SK-N-SH (cell line): ENCODE measurements at regions not wholly inside any gene's neighbourhood (a gene's known extent, or its start where the extent isn't known, plus 50 kb on each side); places are given as distances from the start of the nearest gene placed in this dataset.

ENCODE experiments used
- CTCF ChIA-PET: fragments of 300-600, 350-600 bp; formaldehyde crosslinking; extraction: SDS; loops from one replicate; lab custom pipeline; 2021; lab: Yijun Ruan, JAX
- POLR2A ChIA-PET: fragments of 350-600 bp; sonication (Branson Sonifier 250); formaldehyde crosslinking; extraction: SDS; loops from one replicate; lab custom pipeline; 2020; ENCODE audit warnings: antibody characterized with exemption, inconsistent platforms; lab: Yijun Ruan, JAX
- DNase-seq: peaks from one replicate; pipeline ENCODE4 v3.0.0; 2012
- H2AFZ ChIP-seq: fragments of 200-600 bp; sonication (generic); 2 replicates; pipeline ENCODE4 v1.8.1; 2016; ENCODE audit warnings: antibody characterized with exemption, mild to moderate bottlenecking, low read depth
- H3F3A ChIP-seq: fragments of 200-600 bp; sonication (generic); replicated peaks from 2 replicates; pipeline ENCODE3; 2016; ENCODE audit warnings: antibody characterized with exemption, mild to moderate bottlenecking; ENCODE audit not compliant: insufficient read depth
- H3K27ac ChIP-seq, 2 experiments: fragments of 200-500 bp in 1 of 2; fragments of 200-600 bp in 1 of 2; sonication (Bioruptor generic) in 1 of 2; sonication (generic), shearing (Covaris generic) in 1 of 2; 2 replicates each; pipeline versions ENCODE4 v1.5.1 to v1.6.1; 2014 to 2016; ENCODE audit warnings: low read depth in 2 of 2, inconsistent platforms in 1 of 2, low read length in 1 of 2, mild to moderate bottlenecking in 1 of 2, mixed read lengths in 1 of 2
- H3K27me3 ChIP-seq: fragments of 200-600 bp; sonication (generic), shearing (Covaris generic); 2 replicates; pipeline ENCODE4 v1.6.1; 2016; ENCODE audit warnings: mixed run types; ENCODE audit not compliant: insufficient read depth
- H3K36me3 ChIP-seq, 2 experiments: fragments of 200-500 bp in 1 of 2; fragments of 200-600 bp in 1 of 2; sonication (Bioruptor generic) in 1 of 2; sonication (generic) in 1 of 2; replicated peaks in 1 of 2; 2 replicates each; pipeline versions ENCODE3 to v1.5.1; 2014 to 2016; ENCODE audit warnings: low read length in 1 of 2, mild to moderate bottlenecking in 1 of 2; ENCODE audit not compliant: insufficient read depth in 2 of 2, control insufficient read depth in 1 of 2
- H3K4me1 ChIP-seq, 2 experiments: fragments of 200-500 bp in 1 of 2; fragments of 200-600 bp in 1 of 2; sonication (Bioruptor generic) in 1 of 2; sonication (generic), shearing (Covaris generic) in 1 of 2; 2 replicates each; pipeline versions ENCODE4 v1.5.1 to v1.6.1; 2014 to 2016; ENCODE audit warnings: low read depth in 1 of 2, low read length in 1 of 2, mixed run types in 1 of 2; ENCODE audit not compliant: insufficient read depth in 2 of 2, control insufficient read depth in 1 of 2
- H3K4me2 ChIP-seq: fragments of 200-600 bp; sonication (generic), shearing (Covaris generic); 2 replicates; pipeline ENCODE4 v1.6.1; 2017; ENCODE audit warnings: mixed run types
- H3K4me3 ChIP-seq, 2 experiments: fragments of 200-500 bp in 1 of 2; fragments of 200-600 bp in 1 of 2; sonication (Bioruptor generic) in 1 of 2; sonication (generic), shearing (Covaris generic) in 1 of 2; 2 replicates each; pipeline versions ENCODE4 v1.5.1 to v1.8.1; 2014 to 2016; ENCODE audit warnings: low read depth in 2 of 2, inconsistent platforms in 1 of 2, low read length in 1 of 2, mild to moderate bottlenecking in 1 of 2, mixed read lengths in 1 of 2, moderate library complexity in 1 of 2
- H3K79me2 ChIP-seq: fragments of 200-600 bp; sonication (generic); 2 replicates; pipeline ENCODE4 v1.8.1; 2017; ENCODE audit warnings: mild to moderate bottlenecking; ENCODE audit not compliant: insufficient read depth
- H3K9ac ChIP-seq: fragments of 200-600 bp; sonication (generic); 2 replicates; pipeline ENCODE4 v1.6.1; 2017; ENCODE audit warnings: mixed run types
- H3K9me2 ChIP-seq: fragments of 200-600 bp; sonication (generic); 2 replicates; pipeline ENCODE4 v1.6.1; 2017; ENCODE audit warnings: mixed run types
- H3K9me3 ChIP-seq: fragments of 200-600 bp; sonication (generic); 2 replicates; pipeline ENCODE4 v1.6.1; 2017; ENCODE audit warnings: mixed run types, mild to moderate bottlenecking, moderate library complexity
- H4K20me1 ChIP-seq: fragments of 200-600 bp; sonication (generic); 2 replicates; pipeline ENCODE4 v1.6.1; 2017; ENCODE audit warnings: mild to moderate bottlenecking, mixed run types; ENCODE audit not compliant: insufficient read depth
- CHD2 ChIP-seq: fragments of 150-350 bp; IDR thresholded peaks from 2 replicates; pipeline ENCODE4 v1.6.1; 2018; ENCODE audit warnings: low read length; ENCODE audit not compliant: partially characterized antibody
- CTCF ChIP-seq: fragments of 200-600 bp; sonication (generic); IDR thresholded peaks from 2 replicates; pipeline ENCODE4 v1.6.1; 2017; ENCODE audit warnings: antibody characterized with exemption, mild to moderate bottlenecking, moderate library complexity
- ELF1 ChIP-seq: IDR thresholded peaks from 2 replicates; pipeline ENCODE4 v1.4.0; 2012
- EP300 ChIP-seq, 2 experiments: IDR thresholded peaks; 2 replicates each; pipeline versions ENCODE4 v1.4.0 to v1.6.1; 2012; ENCODE audit warnings: borderline replicate concordance in 1 of 2, low read depth in 1 of 2, low read length in 1 of 2
- EZH2phosphoT487 ChIP-seq: fragments of 200-600 bp; sonication (generic); IDR thresholded peaks from 2 replicates; pipeline ENCODE4 v1.6.1; 2017; ENCODE audit warnings: low read depth, mixed run types, mild to moderate bottlenecking, antibody characterized with exemption, moderate library complexity, borderline replicate concordance
- FOSL2 ChIP-seq: IDR thresholded peaks from 2 replicates; pipeline ENCODE4 v1.4.0; 2012; ENCODE audit warnings: low read depth, mild to moderate bottlenecking, moderate library complexity, borderline replicate concordance
- FOXJ3 ChIP-seq: sonication (generic); formaldehyde crosslinking; IDR thresholded peaks from 2 replicates; pipeline ENCODE4 v1.5.1; 2020; ENCODE audit warnings: mild to moderate bottlenecking, missing genetic modification reagents
- FOXM1 ChIP-seq: IDR thresholded peaks from 2 replicates; pipeline ENCODE4 v1.4.0; 2012; ENCODE audit warnings: low read depth, mild to moderate bottlenecking
- GABPA ChIP-seq: IDR thresholded peaks from 2 replicates; pipeline ENCODE4 v1.4.0; 2012; ENCODE audit warnings: low read depth, mild to moderate bottlenecking
- GATA2 ChIP-seq: sonication (generic); formaldehyde crosslinking; IDR thresholded peaks from 2 replicates; pipeline ENCODE4 v1.5.0; 2020; ENCODE audit warnings: mild to moderate bottlenecking, missing genetic modification reagents
- IRF3 ChIP-seq: fragments of 150-350 bp; IDR thresholded peaks from 2 replicates; pipeline ENCODE4 v1.6.1; 2016; ENCODE audit warnings: mild to moderate bottlenecking, low read depth, low read length
- MAX ChIP-seq: IDR thresholded peaks from 2 replicates; pipeline ENCODE4 v1.4.0; 2012; ENCODE audit warnings: low read depth
- MEF2A ChIP-seq: IDR thresholded peaks from 2 replicates; pipeline ENCODE4 v1.4.0; 2012; ENCODE audit warnings: low read depth, borderline replicate concordance
- MXI1 ChIP-seq: IDR thresholded peaks from 2 replicates; pipeline ENCODE4 v1.6.1; 2012; ENCODE audit warnings: mild to moderate bottlenecking, low read depth, low read length, improper control_type of control experiment
- NFIC ChIP-seq: IDR thresholded peaks from 2 replicates; pipeline ENCODE4 v1.4.0; 2012; ENCODE audit warnings: borderline replicate concordance
- NRF1 ChIP-seq: IDR thresholded peaks from 2 replicates; pipeline ENCODE4 v1.6.1; 2012; ENCODE audit warnings: low read depth, mild to moderate bottlenecking, low read length
- RAD21 ChIP-seq: IDR thresholded peaks from 2 replicates; pipeline ENCODE4 v1.6.1; 2012; ENCODE audit warnings: mild to moderate bottlenecking, low read length
- RFX5 ChIP-seq: IDR thresholded peaks from 2 replicates; pipeline ENCODE4 v1.6.1; 2012; ENCODE audit warnings: mild to moderate bottlenecking, improper control_type of control experiment, low read length
- RXRA ChIP-seq: IDR thresholded peaks from 2 replicates; pipeline ENCODE4 v1.4.0; 2012; ENCODE audit warnings: low read depth, mild to moderate bottlenecking, borderline replicate concordance
- SIN3A ChIP-seq: IDR thresholded peaks from 2 replicates; pipeline ENCODE4 v1.6.1; 2012; ENCODE audit warnings: low read depth, mild to moderate bottlenecking, low read length, moderate library complexity, borderline replicate concordance
- SMC3 ChIP-seq: IDR thresholded peaks from 2 replicates; pipeline ENCODE4 v1.6.1; 2012; ENCODE audit warnings: low read depth, low read length, improper control_type of control experiment
- TAF1 ChIP-seq: IDR thresholded peaks from 2 replicates; pipeline ENCODE4 v1.6.1; 2012; ENCODE audit warnings: low read depth, mild to moderate bottlenecking, low read length, moderate library complexity, borderline replicate concordance
- TCF12 ChIP-seq: IDR thresholded peaks from 2 replicates; pipeline ENCODE4 v1.4.0; 2012
- TEAD4 ChIP-seq: IDR thresholded peaks from 2 replicates; pipeline ENCODE4 v1.4.0; 2012; ENCODE audit warnings: mild to moderate bottlenecking, borderline replicate concordance; ENCODE audit not compliant: insufficient read depth
- WGBS: methylation state at CpG from one replicate; pipeline ENCODE4 v1.1.6; 2017; ENCODE audit warnings: low lambda C conversion rate; 5-methylcytosine and 5-hydroxymethylcytosine counted together
- TF ChIP-seq, protein P1 (sequence below): IDR thresholded peaks from 2 replicates; pipeline ENCODE4; 2012
- TF ChIP-seq, protein P2 (sequence below): IDR thresholded peaks from 2 replicates; pipeline ENCODE4 v1.4.0; 2012; ENCODE audit warnings: low read depth, borderline replicate concordance
- TF ChIP-seq, protein P3 (sequence below): IDR thresholded peaks from 2 replicates; pipeline ENCODE4 v1.4.0; 2012; ENCODE audit warnings: low read depth, borderline replicate concordance

DNA sequence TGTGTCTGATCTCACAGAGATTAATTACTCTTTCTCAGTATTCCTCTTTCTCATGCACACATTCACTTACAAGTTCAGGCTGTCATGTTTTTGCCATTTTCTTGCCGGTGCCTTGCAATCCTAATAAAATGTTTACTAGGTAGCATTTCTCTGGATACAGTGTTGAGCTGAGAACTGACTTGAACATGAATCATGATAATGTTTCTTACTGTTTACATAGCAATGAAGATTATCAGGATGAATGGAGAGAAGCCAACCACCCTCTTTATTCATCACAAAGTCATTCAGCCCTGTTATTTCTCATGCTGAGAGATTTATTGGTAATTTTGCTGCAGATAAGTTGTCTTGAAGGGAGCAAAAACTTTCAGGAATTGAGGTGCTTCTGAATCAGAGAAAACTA is 185.5 kb upstream of the ECI2 start:
- Histone ChIP-seq H3K4me3 (no peak overlapping the region; a peak in 1 of 4 replicates), H3K79me2 (no peaks in the 10 kb centered on the region), H4K20me1 (no peaks in the 10 kb centered on the region), H3K4me1 (peaks cover 4 to 36% of the 10 kb centered on the region in 2 experiments; a peak in 2 of 4 replicates), H3K27ac (peak overlapping the region; percentile 50 to 86; a peak in 3 of 4 replicates), H3K9me2 (no peaks in the 10 kb centered on the region), H3K27me3 (no peaks in the 10 kb centered on the region), H3K4me2 (peak overlapping the region; percentile 6; the same call in 1 of the 2 replicates), H3F3A (peaks cover 18% of the 10 kb centered on the region), H3K9ac (peak overlapping the region; percentile 28; the same call in 1 of the 2 replicates), H3K36me3 (no peaks in the 10 kb centered on the region), H2AFZ (no peak overlapping the region), H3K9me3 (no peaks in the 10 kb centered on the region)
- DNase-seq = no peak
- CTCF ChIA-PET = no interaction called here
- WGBS = 11% methylated on average over 1 of the region's 1 CpG
- POLR2A ChIA-PET = no interaction called here
- TF ChIP-seq ELF1 = no peak
- TF ChIP-seq, protein P1, sequence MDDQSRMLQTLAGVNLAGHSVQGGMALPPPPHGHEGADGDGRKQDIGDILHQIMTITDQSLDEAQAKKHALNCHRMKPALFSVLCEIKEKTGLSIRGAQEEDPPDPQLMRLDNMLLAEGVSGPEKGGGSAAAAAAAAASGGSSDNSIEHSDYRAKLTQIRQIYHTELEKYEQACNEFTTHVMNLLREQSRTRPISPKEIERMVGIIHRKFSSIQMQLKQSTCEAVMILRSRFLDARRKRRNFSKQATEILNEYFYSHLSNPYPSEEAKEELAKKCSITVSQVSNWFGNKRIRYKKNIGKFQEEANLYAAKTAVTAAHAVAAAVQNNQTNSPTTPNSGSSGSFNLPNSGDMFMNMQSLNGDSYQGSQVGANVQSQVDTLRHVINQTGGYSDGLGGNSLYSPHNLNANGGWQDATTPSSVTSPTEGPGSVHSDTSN = peak; percentile 94
- no peak for TF ChIP-seq FOXM1
- peak; percentile 80 for TF ChIP-seq NFIC
- peak; percentile 63; the same call in 1 of the 2 replicates for TF ChIP-seq FOSL2
- no peak for TF ChIP-seq GATA2
- TF ChIP-seq FOXJ3 (CRISPR knock-in tag) = no peak
- peak; percentile 74; the same call in 1 of the 2 replicates for TF ChIP-seq TEAD4
- no peak for TF ChIP-seq NRF1
- TF ChIP-seq CTCF = no peak
- no peak for TF ChIP-seq TAF1
- no peak for TF ChIP-seq EZH2phosphoT487
- TF ChIP-seq, protein P2, sequence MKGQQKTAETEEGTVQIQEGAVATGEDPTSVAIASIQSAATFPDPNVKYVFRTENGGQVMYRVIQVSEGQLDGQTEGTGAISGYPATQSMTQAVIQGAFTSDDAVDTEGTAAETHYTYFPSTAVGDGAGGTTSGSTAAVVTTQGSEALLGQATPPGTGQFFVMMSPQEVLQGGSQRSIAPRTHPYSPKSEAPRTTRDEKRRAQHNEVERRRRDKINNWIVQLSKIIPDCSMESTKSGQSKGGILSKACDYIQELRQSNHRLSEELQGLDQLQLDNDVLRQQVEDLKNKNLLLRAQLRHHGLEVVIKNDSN = no peak
- TF ChIP-seq RAD21 = no peak
- TF ChIP-seq, protein P3, sequence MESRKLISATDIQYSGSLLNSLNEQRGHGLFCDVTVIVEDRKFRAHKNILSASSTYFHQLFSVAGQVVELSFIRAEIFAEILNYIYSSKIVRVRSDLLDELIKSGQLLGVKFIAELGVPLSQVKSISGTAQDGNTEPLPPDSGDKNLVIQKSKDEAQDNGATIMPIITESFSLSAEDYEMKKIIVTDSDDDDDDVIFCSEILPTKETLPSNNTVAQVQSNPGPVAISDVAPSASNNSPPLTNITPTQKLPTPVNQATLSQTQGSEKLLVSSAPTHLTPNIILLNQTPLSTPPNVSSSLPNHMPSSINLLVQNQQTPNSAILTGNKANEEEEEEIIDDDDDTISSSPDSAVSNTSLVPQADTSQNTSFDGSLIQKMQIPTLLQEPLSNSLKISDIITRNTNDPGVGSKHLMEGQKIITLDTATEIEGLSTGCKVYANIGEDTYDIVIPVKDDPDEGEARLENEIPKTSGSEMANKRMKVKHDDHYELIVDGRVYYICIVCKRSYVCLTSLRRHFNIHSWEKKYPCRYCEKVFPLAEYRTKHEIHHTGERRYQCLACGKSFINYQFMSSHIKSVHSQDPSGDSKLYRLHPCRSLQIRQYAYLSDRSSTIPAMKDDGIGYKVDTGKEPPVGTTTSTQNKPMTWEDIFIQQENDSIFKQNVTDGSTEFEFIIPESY = 0 out of 2 replicates have a peak, but pooled peaks have one; percentile 51
- TF ChIP-seq CHD2 = no peak
- no peak for TF ChIP-seq IRF3
- TF ChIP-seq RXRA = no peak; the same call in 1 of the 2 replicates
- TF ChIP-seq MAX = peak; percentile 18; the same call in 1 of the 2 replicates
- TF ChIP-seq MXI1 = no peak
- TF ChIP-seq SIN3A = no peak
- peak; percentile 37; the same call in 1 of the 2 replicates for TF ChIP-seq MEF2A
- peak; percentile 89 for TF ChIP-seq TCF12
- no peak for TF ChIP-seq RFX5
- TF ChIP-seq GABPA = no peak
- TF ChIP-seq SMC3 = no peak
- peak; percentile 9 to 76; a peak in 3 of 4 replicates for TF ChIP-seq EP300 (IDR thresholded peaks at IDR 0.05; ENCODE audit: borderline replicate concordance in 1 of 2, low read depth in 1 of 2, low read length in 1 of 2)
